Psoas muscle (tissue), 7 donors: ENCODE measurements at regions not wholly inside any gene's neighbourhood (a gene's known extent, or its start where the extent isn't known, plus 50 kb on each side); places are given as distances from the start of the nearest gene placed in this dataset.
"Not testable (repeated sequence)": the region's sequence is repeated elsewhere in the genome, so short reads cannot be mapped to it uniquely, and the experiment has no call there.

Experiments
- ATAC-seq, 4 donors: fragments of 200-7000 bp; cut with Tn5 transposase; one replicate each; pipeline ENCODE4 v1.9.1; 2020; ENCODE audit warnings: moderate library complexity in 3 of 4, mild to moderate bottlenecking in 2 of 4
- DNase-seq, 2 donors: peaks; one replicate each; pipeline ENCODE4 v3.0.0-alpha.2; 2020
- H3K27ac ChIP-seq: fragments of 200-600 bp; one replicate; pipeline ENCODE4 v1.8.0; 2022
- H3K27me3 ChIP-seq, 3 donors: fragments of 200-600 bp in 1 of 3; one replicate each; pipeline versions ENCODE4 v1.6.1 to v1.8.0; 2013 to 2022; ENCODE audit warnings: low read length in 2 of 3, mild to moderate bottlenecking in 2 of 3, moderate library complexity in 1 of 3; ENCODE audit not compliant: insufficient read depth in 3 of 3
- H3K36me3 ChIP-seq, 2 donors: fragments of 200-600 bp in 1 of 2; one replicate each; pipeline versions ENCODE4 v1.6.1 to v1.8.0; 2013 to 2022; ENCODE audit warnings: low read depth in 1 of 2, mild to moderate bottlenecking in 1 of 2, moderate library complexity in 1 of 2; ENCODE audit not compliant: insufficient read depth in 1 of 2
- H3K4me1 ChIP-seq: fragments of 200-600 bp; one replicate; pipeline ENCODE4 v1.8.0; 2022
- H3K4me3 ChIP-seq: fragments of 200-600 bp; one replicate; pipeline ENCODE4 v1.8.0; 2022; ENCODE audit warnings: mild to moderate bottlenecking
- H3K9me3 ChIP-seq: fragments of 200-600 bp; one replicate; pipeline ENCODE4 v1.8.0; 2022
- CTCF ChIP-seq: fragments of 200-600 bp; IDR thresholded peaks from one replicate; pipeline ENCODE4 v1.8.0; 2022; ENCODE audit warnings: antibody characterized with exemption
- WGBS, 3 donors: extraction: QIAGEN DNeasy Blood & Tissue Kit; methylation state at CpG; one replicate each; pipeline versions ENCODE4 v1.1.6 to v1.1.7; 2013; 5-methylcytosine and 5-hydroxymethylcytosine counted together
- intact Hi-C, 2 donors: fragments of 100-400 bp; cut with DNase I; formaldehyde crosslinking; loops; one replicate each; pipeline versions ENCODE4 v1.11.0 to v1.14.2; 2022
- donor health status: healthy with polysubstance abuse.
- donor health status: DM: no; HTN: no; CAD: no; lungs with moderate emphysema.
- donor health status: Bipolar disorder and iron deficiency.
- donor health status: healthy.
- donor health status: DM: yes; HTN: yes; CAD: no.
- donor health status: DM: no; HTN: no; CAD: no.
- donor health status: DM: yes; HTN: yes; CAD: no.

GRCh38 chr6:167233490-167233889, 57.6 kb upstream of the UNC93A start:
- 40 to 62% (median 49%) methylated on average over 6 of the region's 6 CpGs for WGBS, 3 donors

GRCh38 chr6:167234576-167234975, 56.5 kb upstream of the UNC93A start:
- H3K9me3 ChIP-seq, H3K36me3 ChIP-seq, H3K27me3 ChIP-seq, intact Hi-C loops, DNase-seq, H3K4me1 ChIP-seq, H3K4me3 ChIP-seq, H3K27ac ChIP-seq, ATAC-seq: not testable (repeated sequence)
- WGBS, 3 donors, result 29 to 37% (median 33%) methylated on average over 3 of the region's 6 CpGs

More at GRCh38 chr6:167233490-167233889, 57.6 kb upstream of the UNC93A start:
- TF ChIP-seq CTCF, result no peak
- no peaks in the 10 kb centered on the region for H3K4me1 ChIP-seq
- H3K27me3 ChIP-seq, result peaks cover 4 to 10% (median 6%) of the 10 kb centered on the region in 3 donors
- H3K27ac ChIP-seq, result no peak overlapping the region
- no peaks in the 10 kb centered on the region for H3K36me3 ChIP-seq
- no peak for DNase-seq
- ATAC-seq, result no peak
- intact Hi-C loops, result no loop called here
- no peak overlapping the region for H3K4me3 ChIP-seq
- H3K9me3 ChIP-seq, result no peaks in the 10 kb centered on the region

- ATAC-seq (no peak), DNase-seq (no peak)
- intact Hi-C loops, result no loop called here
- Histone ChIP-seq H3K36me3 (no peaks in the 10 kb centered on the region), H3K27ac (no peak overlapping the region), H3K4me3 (no peak overlapping the region), H3K27me3 (peaks cover 0 to 6% (median 3%) of the 10 kb centered on the region in 3 donors), H3K4me1 (no peaks in the 10 kb centered on the region), H3K9me3 (no peaks in the 10 kb centered on the region)
- WGBS, 3 donors, result 73% methylated on average over 9 of the region's 9 CpGs
- no peak for TF ChIP-seq CTCF
Measured at GRCh38 chr6:167235005-167235404, 56.1 kb upstream of the UNC93A start.

- DNase-seq, result no peak
- WGBS, 3 donors, result 89 to 92% (median 90%) methylated on average over 32 to 38 of the region's 38 CpGs
- no peaks in the 10 kb centered on the region for H3K36me3 ChIP-seq
- no peak for TF ChIP-seq CTCF
- no peak for ATAC-seq
- intact Hi-C loops, result no loop called here
- no peak overlapping the region for H3K27ac ChIP-seq
- no peak overlapping the region for H3K4me3 ChIP-seq
- H3K4me1 ChIP-seq, result no peaks in the 10 kb centered on the region
- no peaks in the 10 kb centered on the region for H3K9me3 ChIP-seq
- peaks cover 0 to 6% (median 3%) of the 10 kb centered on the region in 3 donors for H3K27me3 ChIP-seq
Measured at GRCh38 chr6:167235421-167236238, 55.5 kb upstream of the UNC93A start.

GRCh38 chr6:167236239-167236571, 54.9 kb upstream of the UNC93A start:
- WGBS, 3 donors, result 83 to 86% (median 85%) methylated on average over 15 to 16 of the region's 16 CpGs
- intact Hi-C loops, result no loop called here

More at GRCh38 chr6:167236239-167236571, 54.9 kb upstream of the UNC93A start:
- no peak for ATAC-seq
- no peak for DNase-seq
- H3K27ac ChIP-seq, result no peak overlapping the region
- H3K4me1 ChIP-seq, result no peaks in the 10 kb centered on the region
- no peaks in the 10 kb centered on the region for H3K9me3 ChIP-seq
- H3K36me3 ChIP-seq, result no peaks in the 10 kb centered on the region
- H3K4me3 ChIP-seq, result no peak overlapping the region
- no peak for TF ChIP-seq CTCF
- H3K27me3 ChIP-seq, result peaks cover 0 to 6% (median 3%) of the 10 kb centered on the region in 3 donors
